ENCODE measurements at regions not wholly inside any gene's neighbourhood (a gene's known extent, or its start where the extent isn't known, plus 50 kb on each side); places are given as distances from the start of the nearest gene placed in this dataset.

DNA sequence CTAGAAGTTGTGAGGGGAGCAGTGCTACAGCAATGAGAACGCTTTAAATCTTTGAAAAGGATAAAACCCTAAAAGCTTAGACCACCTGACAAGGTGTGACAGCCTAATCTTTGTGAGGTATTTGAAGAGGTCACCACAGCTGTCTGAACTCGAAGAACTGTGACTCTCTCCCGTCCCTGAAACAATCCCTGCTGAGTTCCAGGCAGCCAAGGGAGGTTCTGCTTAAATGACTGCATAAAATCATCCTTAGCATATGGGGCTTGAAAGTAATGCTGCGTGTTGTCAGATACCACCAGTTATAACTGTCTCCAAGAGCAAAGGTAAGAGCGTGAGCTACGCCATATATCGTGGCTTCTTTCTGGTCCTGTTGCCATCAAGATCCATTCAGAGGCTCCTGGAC lies 696.3 kb downstream of the PCDH7 start:
- Histone ChIP-seq H3K4me2 (no peak overlapping the region), H2AFZ (no peak overlapping the region), H4K20me1 (ENCODE audit: insufficient read depth, poor library complexity, severe bottlenecking) (no peaks in the 10 kb centered on the region), H3K79me2 (no peaks in the 10 kb centered on the region), H3K9me2 (replicated peaks; ENCODE audit: insufficient read depth) (no peaks in the 10 kb centered on the region), H3K27me3 (no peaks in the 10 kb centered on the region), H3K9me3 (ENCODE audit: low read depth) (no peaks in the 10 kb centered on the region), H3K27ac (no peak overlapping the region), H3K36me3 (replicated peaks; ENCODE audit: insufficient read depth, low read depth) (no peaks in the 10 kb centered on the region), H3K4me1 (ENCODE audit: insufficient read depth) (peaks cover 2% of the 10 kb centered on the region), H3K4me3 (no peak overlapping the region)
- WGBS (ENCODE audit: low lambda C conversion rate, missing lambda C conversion rate), result 72% methylated on average over 7 of the region's 7 CpGs
- TF ChIP-seq EZH2phosphoT487 (IDR thresholded peaks at IDR 0.05; ENCODE audit: low read depth, severe bottlenecking, unreplicated experiment), result no peak
- TF ChIP-seq, protein P1, sequence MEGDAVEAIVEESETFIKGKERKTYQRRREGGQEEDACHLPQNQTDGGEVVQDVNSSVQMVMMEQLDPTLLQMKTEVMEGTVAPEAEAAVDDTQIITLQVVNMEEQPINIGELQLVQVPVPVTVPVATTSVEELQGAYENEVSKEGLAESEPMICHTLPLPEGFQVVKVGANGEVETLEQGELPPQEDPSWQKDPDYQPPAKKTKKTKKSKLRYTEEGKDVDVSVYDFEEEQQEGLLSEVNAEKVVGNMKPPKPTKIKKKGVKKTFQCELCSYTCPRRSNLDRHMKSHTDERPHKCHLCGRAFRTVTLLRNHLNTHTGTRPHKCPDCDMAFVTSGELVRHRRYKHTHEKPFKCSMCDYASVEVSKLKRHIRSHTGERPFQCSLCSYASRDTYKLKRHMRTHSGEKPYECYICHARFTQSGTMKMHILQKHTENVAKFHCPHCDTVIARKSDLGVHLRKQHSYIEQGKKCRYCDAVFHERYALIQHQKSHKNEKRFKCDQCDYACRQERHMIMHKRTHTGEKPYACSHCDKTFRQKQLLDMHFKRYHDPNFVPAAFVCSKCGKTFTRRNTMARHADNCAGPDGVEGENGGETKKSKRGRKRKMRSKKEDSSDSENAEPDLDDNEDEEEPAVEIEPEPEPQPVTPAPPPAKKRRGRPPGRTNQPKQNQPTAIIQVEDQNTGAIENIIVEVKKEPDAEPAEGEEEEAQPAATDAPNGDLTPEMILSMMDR (IDR thresholded peaks at IDR 0.05; ENCODE audit: poor library complexity), result no peak
- TF ChIP-seq EZH2 (IDR thresholded peaks at IDR 0.05; ENCODE audit: borderline replicate concordance), result no peak
- DNase-seq (ENCODE audit: low spot score), result no peak

GRCh38 chr4:31417040-31417439 lies 696.9 kb downstream of the PCDH7 start:
- Histone ChIP-seq H4K20me1 (ENCODE audit: insufficient read depth, poor library complexity, severe bottlenecking) (no peaks in the 10 kb centered on the region), H3K9me3 (ENCODE audit: low read depth) (no peaks in the 10 kb centered on the region), H3K4me1 (ENCODE audit: insufficient read depth) (no peaks in the 10 kb centered on the region), H3K36me3 (replicated peaks; ENCODE audit: insufficient read depth, low read depth) (no peaks in the 10 kb centered on the region), H3K27ac (no peak overlapping the region), H3K4me2 (no peak overlapping the region), H3K79me2 (no peaks in the 10 kb centered on the region), H2AFZ (no peak overlapping the region), H3K4me3 (no peak overlapping the region), H3K9me2 (replicated peaks; ENCODE audit: insufficient read depth) (no peaks in the 10 kb centered on the region), H3K27me3 (no peaks in the 10 kb centered on the region)
- no peak for DNase-seq (ENCODE audit: low spot score)
- TF ChIP-seq, protein P1 (IDR thresholded peaks at IDR 0.05; ENCODE audit: poor library complexity), result no peak
- TF ChIP-seq EZH2phosphoT487 (IDR thresholded peaks at IDR 0.05; ENCODE audit: low read depth, severe bottlenecking, unreplicated experiment) (no peak), EZH2 (IDR thresholded peaks at IDR 0.05; ENCODE audit: borderline replicate concordance) (no peak)
- 70% methylated on average over 3 of the region's 3 CpGs for WGBS (ENCODE audit: low lambda C conversion rate, missing lambda C conversion rate)

DNA sequence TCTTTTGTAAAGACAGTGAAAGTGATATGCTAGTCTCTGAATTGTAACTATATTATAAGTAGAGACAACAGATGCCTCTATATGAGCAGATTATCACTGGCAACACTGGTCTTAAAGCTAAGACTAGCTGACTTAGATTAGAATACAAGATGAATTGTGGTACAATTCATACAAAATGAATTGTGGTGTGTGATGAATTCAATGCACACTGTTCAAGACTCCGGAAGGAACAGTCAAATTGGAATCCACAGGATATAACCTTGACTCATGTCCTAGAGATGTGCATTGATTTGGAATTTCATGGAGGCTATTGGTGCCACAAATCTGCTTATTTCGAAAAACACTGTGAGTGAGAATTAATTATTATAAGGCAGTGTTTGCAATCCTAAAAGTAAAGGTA lies 701.8 kb downstream of the PCDH7 start:
- TF ChIP-seq EZH2phosphoT487 (IDR thresholded peaks at IDR 0.05; ENCODE audit: low read depth, severe bottlenecking, unreplicated experiment), result no peak
- TF ChIP-seq, protein P1 (IDR thresholded peaks at IDR 0.05; ENCODE audit: poor library complexity), result no peak
- no peak for TF ChIP-seq EZH2 (IDR thresholded peaks at IDR 0.05; ENCODE audit: borderline replicate concordance)
- Histone ChIP-seq H2AFZ (no peak overlapping the region), H3K9me2 (replicated peaks; ENCODE audit: insufficient read depth) (no peaks in the 10 kb centered on the region), H4K20me1 (ENCODE audit: insufficient read depth, poor library complexity, severe bottlenecking) (no peaks in the 10 kb centered on the region), H3K27me3 (no peaks in the 10 kb centered on the region), H3K9me3 (ENCODE audit: low read depth) (no peaks in the 10 kb centered on the region), H3K4me2 (no peak overlapping the region), H3K36me3 (replicated peaks; ENCODE audit: insufficient read depth, low read depth) (no peaks in the 10 kb centered on the region), H3K4me1 (ENCODE audit: insufficient read depth) (no peaks in the 10 kb centered on the region), H3K4me3 (no peak overlapping the region), H3K27ac (no peak overlapping the region), H3K79me2 (no peaks in the 10 kb centered on the region)
- 86% methylated on average over 2 of the region's 2 CpGs for WGBS (ENCODE audit: low lambda C conversion rate, missing lambda C conversion rate)
- no peak for DNase-seq (ENCODE audit: low spot score)

- Histone ChIP-seq H3K27ac (no peak overlapping the region), H3K27me3 (no peaks in the 10 kb centered on the region), H3K9me2 (replicated peaks; ENCODE audit: insufficient read depth) (no peaks in the 10 kb centered on the region), H3K4me1 (ENCODE audit: insufficient read depth) (no peaks in the 10 kb centered on the region), H3K4me3 (no peak overlapping the region), H3K79me2 (no peaks in the 10 kb centered on the region), H2AFZ (no peak overlapping the region), H3K36me3 (replicated peaks; ENCODE audit: insufficient read depth, low read depth) (no peaks in the 10 kb centered on the region), H3K4me2 (no peak overlapping the region), H4K20me1 (ENCODE audit: insufficient read depth, poor library complexity, severe bottlenecking) (no peaks in the 10 kb centered on the region), H3K9me3 (ENCODE audit: low read depth) (no peaks in the 10 kb centered on the region)
- WGBS (ENCODE audit: low lambda C conversion rate, missing lambda C conversion rate), result 67% methylated on average over 3 of the region's 3 CpGs
- DNase-seq (ENCODE audit: low spot score), result no peak
- TF ChIP-seq EZH2phosphoT487 (IDR thresholded peaks at IDR 0.05; ENCODE audit: low read depth, severe bottlenecking, unreplicated experiment) (no peak), EZH2 (IDR thresholded peaks at IDR 0.05; ENCODE audit: borderline replicate concordance) (no peak)
- TF ChIP-seq, protein P1 (IDR thresholded peaks at IDR 0.05; ENCODE audit: poor library complexity), result no peak
Measured at GRCh38 chr4:31427691-31428090, 707.5 kb downstream of the PCDH7 start.
